GM23248 (cell line): ENCODE measurements at regions not wholly inside any gene's neighbourhood (a gene's known extent, or its start where the extent isn't known, plus 50 kb on each side); places are given as distances from the start of the nearest gene placed in this dataset.

Experiments
- EZH2 ChIP-seq: fragments of 200-600 bp; sonication (generic); IDR thresholded peaks from 2 replicates; pipeline ENCODE4 v1.6.1; 2018; ENCODE audit warnings: antibody characterized with exemption, mild to moderate bottlenecking; ENCODE audit not compliant: insufficient read depth, poor library complexity, severe bottlenecking
- EZH2phosphoT487 ChIP-seq: fragments of 200-600 bp; sonication (generic); IDR thresholded peaks from 2 replicates; pipeline ENCODE4 v1.6.1; 2018; ENCODE audit warnings: antibody characterized with exemption, moderate library complexity, mild to moderate bottlenecking, low read depth; ENCODE audit not compliant: insufficient read depth

- TF ChIP-seq EZH2phosphoT487: no peak
- TF ChIP-seq EZH2: no peak
Measured at GRCh38 chr9:108474356-108474755, 381.4 kb downstream of the ACTL7B start.
